HL-60/S4 treated with phorbol 12-myristate 13-acetate at 8.2 ng/mL for 4 days and 3 days (cell line): ENCODE measurements at regions not wholly inside any gene's neighbourhood (a gene's known extent, or its start where the extent isn't known, plus 50 kb on each side); places are given as distances from the start of the nearest gene placed in this dataset.

Experiments
- in situ Hi-C: fragments of 300-500 bp; cut with MboI; formaldehyde crosslinking; loops from 2 replicates; pipeline ENCODE4 v1.15.0; 2022; ENCODE audit warnings: low sequenced_read_pairs

DNA sequence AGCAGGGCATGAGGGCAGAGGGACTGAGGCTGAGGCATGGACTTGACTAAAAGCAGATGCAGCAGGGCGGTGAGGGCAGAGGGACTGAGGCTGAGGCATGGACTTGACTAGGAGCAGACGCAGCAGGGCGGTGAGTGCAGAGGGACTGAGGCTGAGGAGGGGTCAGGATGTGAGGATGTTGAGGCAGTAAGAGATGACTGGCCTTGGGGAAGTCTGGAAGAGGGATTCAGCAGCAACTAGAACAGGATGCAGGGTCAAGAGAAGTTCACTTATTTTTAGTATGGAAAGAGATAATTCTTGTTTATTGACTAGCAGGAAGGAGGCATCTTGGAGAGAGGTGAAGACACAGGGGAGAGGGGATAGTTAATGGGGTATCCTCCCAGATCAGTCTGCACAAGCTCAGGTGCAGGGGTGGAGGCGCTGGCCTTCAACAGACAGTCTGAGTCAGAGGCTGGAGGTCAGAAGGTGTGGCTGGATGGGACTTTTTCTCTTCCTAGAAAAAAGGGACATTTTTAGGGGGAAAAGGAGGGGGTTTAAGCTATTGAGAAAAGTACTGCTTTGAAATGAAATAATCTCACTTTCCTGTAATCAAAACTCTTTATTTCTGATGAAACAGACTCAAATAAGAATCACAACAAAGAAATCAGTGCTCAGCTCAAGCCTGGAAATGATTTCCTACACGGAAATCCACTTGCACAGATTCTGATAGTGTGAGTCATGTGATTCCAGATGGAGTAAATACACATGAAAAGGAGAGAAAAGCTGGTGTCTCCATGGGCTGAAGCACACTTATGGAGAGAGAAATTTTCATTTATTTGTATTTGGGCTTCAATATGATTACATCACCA lies 130.9 kb downstream of the PALM2AKAP2 start:
- in situ Hi-C loops: no loop called here

GRCh38 chr9:109912082-109912582 lies 132.1 kb downstream of the PALM2AKAP2 start:
- in situ Hi-C loops: no loop called here

DNA sequence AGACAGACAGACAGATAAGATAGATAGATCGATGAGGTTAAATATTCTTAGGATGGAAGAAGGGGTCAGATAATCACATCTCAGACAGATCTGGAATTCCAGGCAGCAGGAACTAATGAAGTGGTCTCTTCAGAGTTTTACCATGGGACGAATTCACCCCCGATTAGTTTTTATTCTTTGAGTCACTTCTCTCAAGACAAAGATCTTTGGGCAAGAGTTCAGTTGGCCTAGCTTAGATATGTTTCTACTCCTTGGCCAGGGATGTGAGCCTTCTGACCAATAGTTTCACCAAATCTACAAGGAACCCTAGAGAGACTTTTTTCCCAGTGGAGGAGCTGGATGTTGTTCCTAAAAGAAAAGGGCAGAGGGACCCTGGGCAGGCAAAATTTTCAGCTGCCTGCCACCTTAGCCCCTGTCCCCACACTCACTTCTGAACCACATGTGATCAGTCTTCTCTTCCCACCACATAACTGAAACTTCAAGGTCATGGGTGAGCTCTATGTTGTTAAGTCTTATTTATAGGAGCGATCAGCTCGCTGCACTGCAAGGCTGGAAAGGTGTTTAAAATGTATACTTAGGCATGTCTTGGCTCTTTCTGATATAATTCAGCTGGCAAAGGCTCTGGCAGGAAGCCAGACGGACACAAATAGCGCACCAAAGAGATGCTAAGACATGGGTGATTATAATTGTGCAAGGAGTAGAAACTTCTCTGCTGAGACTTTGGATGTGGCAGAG lies 132.9 kb downstream of the PALM2AKAP2 start:
- in situ Hi-C loops: no loop called here

- in situ Hi-C loops: no loop called here
Observed at GRCh38 chr9:109913461-109913810, 133.4 kb downstream of the PALM2AKAP2 start.

DNA sequence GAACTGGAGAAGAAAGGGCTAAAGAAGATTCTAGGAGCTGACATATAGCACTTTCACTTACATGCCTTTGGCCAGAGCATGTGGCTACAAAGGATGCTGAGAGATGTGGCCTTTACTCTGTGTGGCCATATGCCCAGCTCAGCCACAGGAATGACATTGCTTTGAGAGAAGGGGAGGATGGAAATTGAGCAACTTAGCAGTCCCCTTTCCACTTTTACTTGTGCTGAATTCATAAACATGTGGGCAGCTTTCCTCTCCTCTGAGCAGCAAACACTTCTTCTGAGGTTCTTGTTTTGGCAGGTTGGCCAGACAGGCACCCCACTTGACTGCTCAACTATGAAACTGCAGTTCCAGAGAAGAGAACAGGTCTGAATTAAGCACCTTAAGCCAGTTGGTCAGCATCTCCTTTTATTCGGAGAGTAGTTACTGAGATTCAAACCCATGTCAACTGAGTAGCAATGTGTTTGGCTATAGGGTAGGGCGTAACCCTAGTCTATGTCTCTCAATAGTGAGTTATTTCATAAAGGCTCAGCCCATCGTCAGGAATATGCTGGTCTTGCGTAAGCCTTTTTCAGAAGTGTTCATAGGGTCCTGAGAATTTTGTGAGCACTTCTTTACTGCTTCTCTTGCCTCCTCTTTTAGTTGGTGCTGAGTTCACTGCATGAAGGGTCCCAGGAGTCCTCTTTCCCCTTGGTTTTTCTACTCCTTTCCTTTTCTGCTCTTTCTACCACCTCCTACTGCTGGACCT lies 134.5 kb downstream of the PALM2AKAP2 start:
- in situ Hi-C loops: no loop called here

DNA sequence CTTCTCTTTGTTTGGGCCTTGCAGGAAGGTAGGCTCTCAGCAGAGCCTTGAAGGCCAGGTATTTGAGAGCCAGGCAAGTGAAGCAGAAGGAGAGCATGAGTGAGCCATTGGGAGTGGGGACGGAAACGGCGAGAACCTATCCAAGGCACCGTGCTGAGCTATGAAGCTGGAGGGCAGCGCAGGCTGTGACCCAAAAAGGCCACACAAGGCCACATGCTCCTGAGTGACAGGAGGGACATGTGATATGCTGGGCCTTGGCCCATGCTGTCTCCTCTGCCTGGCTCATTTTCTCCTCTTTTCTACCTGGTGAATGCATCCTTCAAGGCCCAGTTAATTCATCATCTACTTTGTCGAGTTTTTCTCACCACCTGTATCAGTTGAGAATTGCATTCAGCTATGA lies 136.3 kb downstream of the PALM2AKAP2 start:
- in situ Hi-C loops: no loop called here

- in situ Hi-C loops: no loop called here
Observed at GRCh38 chr9:109918339-109919163, 138.6 kb downstream of the PALM2AKAP2 start.

DNA sequence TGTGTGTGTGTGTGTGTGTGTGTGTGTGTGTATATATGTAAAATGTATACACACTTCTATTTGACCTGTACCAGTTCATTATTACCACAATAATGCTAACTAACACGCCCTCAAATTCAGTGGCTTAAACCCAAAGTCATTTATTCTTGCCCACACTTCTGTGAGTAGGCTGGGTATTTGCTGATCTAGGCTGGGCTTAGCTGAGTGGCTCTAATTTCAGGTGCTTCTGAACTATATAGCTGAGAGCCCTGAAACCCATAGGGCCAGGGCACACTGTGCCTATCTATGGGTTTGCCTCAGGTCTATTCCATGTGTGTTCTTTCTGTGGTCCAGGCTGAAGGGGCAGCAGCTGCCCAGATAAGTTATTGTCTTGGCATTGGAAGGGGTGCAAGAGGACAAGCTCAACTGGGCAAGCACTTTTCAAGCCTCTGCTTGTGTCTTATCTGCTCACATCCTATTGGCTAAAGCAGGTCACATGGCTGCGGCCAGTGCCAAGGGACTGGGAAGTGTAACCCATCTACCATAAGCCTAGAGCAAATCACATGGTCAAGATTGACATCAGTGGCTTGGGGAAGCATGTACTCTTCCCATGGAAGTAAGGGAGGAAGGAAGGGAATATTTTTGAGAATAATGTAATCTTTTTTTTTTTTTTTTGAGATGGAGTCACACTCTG lies 139.9 kb downstream of the PALM2AKAP2 start:
- in situ Hi-C loops: no loop called here

GRCh38 chr9:109922617-109923470 lies 142.8 kb downstream of the PALM2AKAP2 start:
- in situ Hi-C loops: no loop called here

- in situ Hi-C loops: no loop called here
Observed at GRCh38 chr9:109923471-109923760, 143.4 kb downstream of the PALM2AKAP2 start.

GRCh38 chr9:109923806-109924205 lies 143.8 kb downstream of the PALM2AKAP2 start:
- in situ Hi-C loops: no loop called here

- in situ Hi-C loops: no loop called here
Observed at GRCh38 chr9:109925799-109926198, 145.8 kb downstream of the PALM2AKAP2 start.

GRCh38 chr9:109926421-109926869 lies 146.4 kb downstream of the PALM2AKAP2 start:
- in situ Hi-C loops: no loop called here

DNA sequence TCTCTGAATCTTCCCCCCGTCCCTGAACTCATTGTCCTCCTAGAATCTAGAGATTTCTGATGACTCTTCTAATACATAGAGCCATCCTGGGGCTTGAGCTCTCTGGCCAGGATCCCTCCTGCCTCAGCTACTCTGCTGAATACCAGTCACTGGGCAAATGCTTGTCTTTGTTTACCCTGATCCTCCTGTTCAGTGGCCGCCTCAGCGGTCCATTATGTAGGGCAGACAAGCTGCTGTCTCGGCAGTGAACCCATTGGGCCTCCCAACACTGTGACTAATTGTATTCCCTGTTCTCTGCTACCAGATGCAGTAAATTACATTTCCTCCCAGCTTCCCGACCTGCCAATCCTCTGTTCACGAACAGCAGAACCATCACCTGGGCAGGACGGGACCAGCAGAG lies 151.6 kb downstream of the PALM2AKAP2 start:
- in situ Hi-C loops: no loop called here

DNA sequence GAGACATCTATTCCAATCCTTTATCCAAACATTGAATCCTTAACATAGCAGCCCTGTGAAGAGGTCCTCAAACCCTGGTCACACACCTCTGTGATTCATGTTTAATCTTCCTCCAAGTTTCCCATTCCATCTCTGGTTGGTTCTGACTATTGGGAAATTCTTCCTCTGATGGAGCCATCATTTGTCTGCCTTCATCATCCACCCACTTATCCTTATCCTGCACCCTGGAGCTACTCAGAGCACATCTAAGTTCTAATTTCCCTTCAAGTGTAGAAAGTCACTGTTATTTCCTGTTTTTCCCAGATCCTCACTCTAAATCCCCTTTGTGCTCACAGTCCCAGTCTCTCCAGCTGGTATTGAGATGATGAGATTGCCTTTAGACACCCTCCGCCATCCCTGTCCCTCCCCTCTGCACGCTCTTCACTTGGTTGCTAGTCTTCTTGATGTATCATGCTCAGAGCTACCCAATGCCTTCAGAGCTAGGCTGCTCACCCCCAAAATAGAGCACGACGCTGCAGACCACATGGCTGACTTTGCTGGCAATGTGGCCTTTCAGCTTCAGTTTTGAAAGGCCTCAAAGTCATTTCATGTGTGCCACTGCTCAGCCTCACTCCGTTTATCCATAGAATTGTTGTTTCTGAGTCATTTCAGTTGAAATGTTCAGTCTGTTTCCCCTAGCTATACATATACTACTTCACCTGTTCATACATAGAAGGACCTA lies 154.3 kb downstream of the PALM2AKAP2 start:
- in situ Hi-C loops: no loop called here

GRCh38 chr9:109934857-109935215 lies 154.8 kb downstream of the PALM2AKAP2 start:
- in situ Hi-C loops: no loop called here

DNA sequence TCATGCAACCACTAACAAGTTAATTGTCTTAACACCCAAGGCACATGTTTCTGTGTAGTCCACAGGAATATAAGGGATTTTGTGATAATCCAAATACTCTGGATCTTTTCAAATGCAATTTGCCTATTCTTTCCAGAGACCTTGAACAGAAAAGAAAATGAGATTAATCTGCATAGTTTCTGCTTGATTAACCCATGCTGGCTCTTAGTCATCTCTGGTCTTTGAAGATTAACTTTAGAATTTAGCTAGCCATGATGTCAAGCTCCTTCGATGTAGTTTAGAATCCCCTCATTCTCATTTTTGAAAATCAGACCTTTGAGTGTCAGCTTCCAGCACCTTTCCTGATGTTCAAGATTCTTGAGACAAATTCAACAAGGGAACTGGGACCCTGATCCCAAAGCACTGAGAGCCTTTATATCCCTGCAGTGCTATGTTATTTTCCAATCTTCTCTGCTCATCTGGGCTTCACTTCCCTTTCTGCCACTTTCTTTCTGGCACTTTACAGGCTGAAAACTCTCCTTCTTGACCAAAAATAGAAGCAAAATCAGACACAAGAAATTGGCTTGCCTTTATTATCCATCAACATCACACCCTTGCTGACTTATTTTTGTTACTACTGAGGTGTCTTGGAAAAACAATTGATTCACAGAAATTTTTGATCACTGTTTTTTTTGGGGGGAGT lies 155.5 kb downstream of the PALM2AKAP2 start:
- in situ Hi-C loops: no loop called here

GRCh38 chr9:109937861-109938453 lies 158.0 kb downstream of the PALM2AKAP2 start:
- in situ Hi-C loops: no loop called here
